Neural cell (in vitro differentiated cells): ENCODE measurements at regions not wholly inside any gene's neighbourhood (a gene's known extent, or its start where the extent isn't known, plus 50 kb on each side); places are given as distances from the start of the nearest gene placed in this dataset.

Experiments used
- H2AFZ ChIP-seq: fragments of 200-600, 300-800 bp; sonication (generic), shearing (Covaris generic); 2 replicates; pipeline ENCODE4 v1.6.0; 2014; ENCODE audit warnings: low read depth, mild to moderate bottlenecking, antibody characterized with exemption, low read length, moderate library complexity
- H3F3A ChIP-seq: fragments of 200-600 bp; shearing (Covaris generic); 2 replicates; pipeline ENCODE4 v1.6.1; 2016; ENCODE audit warnings: mild to moderate bottlenecking, moderate library complexity, mixed read lengths, antibody characterized with exemption, low read length; ENCODE audit not compliant: insufficient read depth, poor library complexity, severe bottlenecking
- H3K27ac ChIP-seq: fragments of 200-600, 300-800 bp; sonication (generic), shearing (Covaris generic); 2 replicates; pipeline ENCODE4 v1.5.1; 2014; ENCODE audit warnings: mild to moderate bottlenecking, low read length, moderate library complexity
- H3K27me3 ChIP-seq: fragments of 300-800, 200-600 bp; sonication (generic), shearing (Covaris generic); 2 replicates; pipeline ENCODE4 v1.6.0; 2014; ENCODE audit warnings: mild to moderate bottlenecking, low read depth, low read length, moderate library complexity; ENCODE audit not compliant: insufficient read depth
- H3K36me3 ChIP-seq: fragments of 300-800, 200-600 bp; sonication (generic), shearing (Covaris generic); 2 replicates; pipeline ENCODE4 v1.5.1; 2014; ENCODE audit warnings: mild to moderate bottlenecking, antibody characterized with exemption, low read length, moderate library complexity; ENCODE audit not compliant: insufficient read depth
- H3K4me2 ChIP-seq: fragments of 300-800, 200-600 bp; sonication (generic), shearing (Covaris generic); 2 replicates; pipeline ENCODE4 v1.6.0; 2014; ENCODE audit warnings: mild to moderate bottlenecking, low read length
- H3K4me3 ChIP-seq: fragments of 300-800, 200-600 bp; sonication (generic), shearing (Covaris generic); 2 replicates; pipeline ENCODE4 v1.5.1; 2014; ENCODE audit warnings: mild to moderate bottlenecking, low read length, moderate library complexity
- H3K79me2 ChIP-seq: fragments of 200-600 bp; shearing (Covaris generic); replicated peaks from 2 replicates; pipeline ENCODE4 v1.6.0; 2014; ENCODE audit warnings: mild to moderate bottlenecking, low read length, moderate library complexity; ENCODE audit not compliant: insufficient read depth
- H3K9ac ChIP-seq: fragments of 300-800, 200-600 bp; sonication (generic), shearing (Covaris generic); 2 replicates; pipeline ENCODE4 v1.6.1; 2016; ENCODE audit warnings: mild to moderate bottlenecking, low read length, mixed read lengths
- H3K9me2 ChIP-seq: fragments of 200-600 bp; shearing (Covaris generic); 2 replicates; pipeline ENCODE4 v1.6.1; 2016; ENCODE audit warnings: mild to moderate bottlenecking, low read length, mixed read lengths; ENCODE audit not compliant: insufficient read depth
- H3K9me3 ChIP-seq: fragments of 200-600, 300-800 bp; sonication (generic), shearing (Covaris generic); 2 replicates; pipeline ENCODE4 v1.6.1; 2016; ENCODE audit warnings: mild to moderate bottlenecking, mixed run types, low read length, moderate library complexity, mixed read lengths
- H4K20me1 ChIP-seq: fragments of 200-600 bp; shearing (Covaris generic); 2 replicates; pipeline ENCODE4 v1.6.1; 2016; ENCODE audit warnings: mild to moderate bottlenecking, mixed run types; ENCODE audit not compliant: insufficient read depth
- EP300 ChIP-seq: fragments of 450-650 bp; conservative IDR thresholded peaks from 2 replicates; pipeline ENCODE4 v1.6.1; 2014; ENCODE audit warnings: antibody characterized with exemption, mild to moderate bottlenecking, moderate library complexity; ENCODE audit not compliant: poor library complexity, severe bottlenecking
- EZH2 ChIP-seq: fragments of 200-600, 300-800 bp; shearing (Covaris generic), sonication (generic); IDR thresholded peaks from 2 replicates; pipeline ENCODE4 v1.6.1; 2014; ENCODE audit warnings: antibody characterized with exemption, low read length, borderline replicate concordance, mild to moderate bottlenecking; ENCODE audit not compliant: insufficient read depth, poor library complexity, severe bottlenecking
- MXI1 ChIP-seq: fragments of 450-650 bp; conservative IDR thresholded peaks from 2 replicates; pipeline ENCODE4 v1.6.1; 2014; ENCODE audit warnings: antibody characterized with exemption, mild to moderate bottlenecking; ENCODE audit not compliant: poor library complexity, severe bottlenecking
- POLR2AphosphoS5 ChIP-seq: IDR thresholded peaks from 2 replicates; pipeline ENCODE4 v1.6.1; 2012
- RAD21 ChIP-seq: fragments of 450-650 bp; conservative IDR thresholded peaks from 2 replicates; pipeline ENCODE4 v1.6.1; 2014; ENCODE audit warnings: antibody characterized with exemption, mild to moderate bottlenecking, moderate library complexity
- REST ChIP-seq: IDR thresholded peaks from 2 replicates; pipeline ENCODE4 v1.6.1; 2012; ENCODE audit warnings: borderline replicate concordance
- TAF1 ChIP-seq: IDR thresholded peaks from 2 replicates; pipeline ENCODE4 v1.6.1; 2012; ENCODE audit warnings: low read depth
- TF ChIP-seq, protein P1 (sequence below): fragments of 450-650 bp; IDR thresholded peaks from 2 replicates; pipeline ENCODE4 v1.5.1; 2014; ENCODE audit warnings: antibody characterized with exemption, mild to moderate bottlenecking, moderate library complexity; ENCODE audit not compliant: poor library complexity, severe bottlenecking

DNA sequence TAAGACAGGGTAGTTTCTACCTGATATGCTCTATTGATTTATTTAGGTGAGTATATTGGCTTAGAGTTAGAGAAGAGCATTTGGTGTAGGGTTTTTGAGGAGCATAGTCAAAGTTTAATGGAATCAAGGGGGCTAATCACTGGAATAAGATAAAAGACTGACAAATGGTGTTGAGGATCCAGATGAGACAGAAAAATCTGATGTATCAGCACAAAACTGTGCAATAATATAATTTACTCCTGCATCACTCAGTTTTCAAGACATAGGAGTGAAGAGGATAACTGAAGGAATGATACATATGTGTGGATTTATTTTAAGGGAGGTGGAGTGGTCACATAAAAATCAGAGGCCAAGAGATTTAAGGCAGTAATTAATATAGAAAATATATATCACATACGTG lies 339.2 kb downstream of the NYAP2 start:
- Histone ChIP-seq H3K27ac (no peak overlapping the region), H3F3A (no peaks in the 10 kb centered on the region), H3K9me3 (no peaks in the 10 kb centered on the region), H3K4me2 (no peak overlapping the region), H3K79me2 (no peaks in the 10 kb centered on the region), H3K27me3 (no peaks in the 10 kb centered on the region), H3K9ac (no peak overlapping the region), H3K9me2 (no peaks in the 10 kb centered on the region), H2AFZ (no peak overlapping the region), H3K4me3 (no peak overlapping the region), H4K20me1 (no peaks in the 10 kb centered on the region), H3K36me3 (no peaks in the 10 kb centered on the region)
- TF ChIP-seq POLR2AphosphoS5 (no peak), RAD21 (no peak), TAF1 (no peak), REST (no peak), MXI1 (no peak)
- TF ChIP-seq, protein P1, sequence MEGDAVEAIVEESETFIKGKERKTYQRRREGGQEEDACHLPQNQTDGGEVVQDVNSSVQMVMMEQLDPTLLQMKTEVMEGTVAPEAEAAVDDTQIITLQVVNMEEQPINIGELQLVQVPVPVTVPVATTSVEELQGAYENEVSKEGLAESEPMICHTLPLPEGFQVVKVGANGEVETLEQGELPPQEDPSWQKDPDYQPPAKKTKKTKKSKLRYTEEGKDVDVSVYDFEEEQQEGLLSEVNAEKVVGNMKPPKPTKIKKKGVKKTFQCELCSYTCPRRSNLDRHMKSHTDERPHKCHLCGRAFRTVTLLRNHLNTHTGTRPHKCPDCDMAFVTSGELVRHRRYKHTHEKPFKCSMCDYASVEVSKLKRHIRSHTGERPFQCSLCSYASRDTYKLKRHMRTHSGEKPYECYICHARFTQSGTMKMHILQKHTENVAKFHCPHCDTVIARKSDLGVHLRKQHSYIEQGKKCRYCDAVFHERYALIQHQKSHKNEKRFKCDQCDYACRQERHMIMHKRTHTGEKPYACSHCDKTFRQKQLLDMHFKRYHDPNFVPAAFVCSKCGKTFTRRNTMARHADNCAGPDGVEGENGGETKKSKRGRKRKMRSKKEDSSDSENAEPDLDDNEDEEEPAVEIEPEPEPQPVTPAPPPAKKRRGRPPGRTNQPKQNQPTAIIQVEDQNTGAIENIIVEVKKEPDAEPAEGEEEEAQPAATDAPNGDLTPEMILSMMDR: no peak

DNA sequence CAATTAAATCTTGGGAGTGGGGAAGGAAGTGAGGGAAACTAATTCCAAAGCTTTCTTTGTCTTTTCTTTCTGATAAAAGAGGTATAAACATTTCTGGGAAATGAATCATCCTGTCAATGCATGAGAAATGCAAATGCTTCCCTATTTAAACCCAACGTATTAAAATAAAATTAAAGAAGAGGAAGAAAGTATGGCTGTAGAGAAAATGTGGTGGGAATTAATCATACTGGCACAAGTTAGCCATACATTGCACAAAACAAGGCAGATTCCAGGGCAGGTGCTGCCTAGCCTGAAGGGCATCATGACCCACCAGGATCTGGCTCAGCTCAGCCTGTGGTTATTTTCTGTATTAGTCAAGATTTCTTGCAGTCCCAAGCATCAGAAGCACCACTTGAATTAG lies 338.0 kb downstream of the NYAP2 start:
- H3K79me2 ChIP-seq: no peaks in the 10 kb centered on the region
- H3K4me3 ChIP-seq: no peak overlapping the region
- H3K27me3 ChIP-seq: no peaks in the 10 kb centered on the region
- H4K20me1 ChIP-seq: no peaks in the 10 kb centered on the region
- no peaks in the 10 kb centered on the region for H3K9me3 ChIP-seq
- H3K9me2 ChIP-seq: no peaks in the 10 kb centered on the region
- no peaks in the 10 kb centered on the region for H3K36me3 ChIP-seq
- H3K27ac ChIP-seq: no peak overlapping the region
- H3K9ac ChIP-seq: no peak overlapping the region
- H3K4me2 ChIP-seq: no peak overlapping the region
- H3F3A ChIP-seq: no peaks in the 10 kb centered on the region
- TF ChIP-seq EP300 (no peak), EZH2 (no peak), MXI1 (no peak), POLR2AphosphoS5 (no peak), REST (no peak)
- TF ChIP-seq, protein P1: no peak
- H2AFZ ChIP-seq: no peak overlapping the region
